ENCODE measurements at regions not wholly inside any gene's neighbourhood (a gene's known extent, or its start where the extent isn't known, plus 50 kb on each side); places are given as distances from the start of the nearest gene placed in this dataset.

- H3K79me2 ChIP-seq (ENCODE audit: insufficient read depth, low read length), result no peaks in the 10 kb centered on the region
- no peak overlapping the region for H3K27ac Mint-ChIP-seq (ENCODE audit: unreplicated experiment)
- H3K36me3 ChIP-seq (ENCODE audit: insufficient read depth, low read length), result no peaks in the 10 kb centered on the region
- FAIRE-seq (no peak), DNase-seq (ENCODE audit: low read depth) (no peak)
- no peaks in the 10 kb centered on the region for H4K20me1 ChIP-seq (ENCODE audit: insufficient read depth, low read length)
- no peak overlapping the region for H3K27ac ChIP-seq (ENCODE audit: low read depth, low read length)
- peaks cover 7% of the 10 kb centered on the region for H3K4me1 Mint-ChIP-seq (ENCODE audit: low read depth, unreplicated experiment)
- H3K36me3 Mint-ChIP-seq (ENCODE audit: low read depth, unreplicated experiment), result no peaks in the 10 kb centered on the region
- no peaks in the 10 kb centered on the region for H3K27me3 Mint-ChIP-seq (ENCODE audit: low read depth, unreplicated experiment)
- no peaks in the 10 kb centered on the region for H3K27me3 ChIP-seq (ENCODE audit: insufficient read depth, low read length)
- no peaks in the 10 kb centered on the region for H3K9me3 ChIP-seq (ENCODE audit: insufficient read depth, low read depth, low read length)
- no peak overlapping the region for H3K4me3 Mint-ChIP-seq (ENCODE audit: unreplicated experiment)
- H3K9ac ChIP-seq (ENCODE audit: low read length), result no peak overlapping the region
- no peak overlapping the region for H3K4me3 ChIP-seq (ENCODE audit: insufficient read depth, low read depth, low read length)
- H2AFZ ChIP-seq (ENCODE audit: low read depth, low read length), result no peak overlapping the region
- H3K4me1 ChIP-seq (ENCODE audit: insufficient read depth, low read length), result no peaks in the 10 kb centered on the region
- H3K4me2 ChIP-seq (ENCODE audit: low read length), result no peak overlapping the region
- TF ChIP-seq CTCF (IDR thresholded peaks at IDR 0.05; ENCODE audit: insufficient read depth, low read depth, low read length), result no peak
- no peak for TF ChIP-seq EZH2 (IDR thresholded peaks at IDR 0.05; ENCODE audit: insufficient read depth, low read length)
- no peaks in the 10 kb centered on the region for H3K9me3 Mint-ChIP-seq (ENCODE audit: unreplicated experiment)
Measured at GRCh38 chr2:212773808-212774339, 235.3 kb upstream of the ERBB4 start.

GRCh38 chr2:212770240-212770639 is 231.6 kb upstream of the ERBB4 start:
- TF ChIP-seq EZH2 (IDR thresholded peaks at IDR 0.05; ENCODE audit: insufficient read depth, low read length) (no peak), CTCF (IDR thresholded peaks at IDR 0.05; ENCODE audit: insufficient read depth, low read depth, low read length) (no peak)
- Histone ChIP-seq H3K27ac (ENCODE audit: low read depth, low read length) (no peak overlapping the region), H3K79me2 (ENCODE audit: insufficient read depth, low read length) (no peaks in the 10 kb centered on the region), H3K9me3 (ENCODE audit: insufficient read depth, low read depth, low read length) (no peaks in the 10 kb centered on the region), H3K27me3 (ENCODE audit: insufficient read depth, low read length) (no peaks in the 10 kb centered on the region), H2AFZ (ENCODE audit: low read depth, low read length) (no peak overlapping the region), H3K4me1 (ENCODE audit: insufficient read depth, low read length) (no peaks in the 10 kb centered on the region), H3K9ac (ENCODE audit: low read length) (no peak overlapping the region), H3K4me3 (ENCODE audit: insufficient read depth, low read depth, low read length) (no peak overlapping the region), H3K36me3 (ENCODE audit: insufficient read depth, low read length) (no peaks in the 10 kb centered on the region), H3K4me2 (ENCODE audit: low read length) (no peak overlapping the region), H4K20me1 (ENCODE audit: insufficient read depth, low read length) (no peaks in the 10 kb centered on the region)
- FAIRE-seq (no peak), DNase-seq (ENCODE audit: low read depth) (no peak)
- Mint-ChIP-seq H3K4me1 (ENCODE audit: low read depth, unreplicated experiment) (peaks cover 3% of the 10 kb centered on the region), H3K4me3 (ENCODE audit: unreplicated experiment) (no peak overlapping the region), H3K27me3 (ENCODE audit: low read depth, unreplicated experiment) (no peaks in the 10 kb centered on the region), H3K27ac (ENCODE audit: unreplicated experiment) (no peak overlapping the region), H3K36me3 (ENCODE audit: low read depth, unreplicated experiment) (no peaks in the 10 kb centered on the region), H3K9me3 (ENCODE audit: unreplicated experiment) (no peaks in the 10 kb centered on the region)

GRCh38 chr2:212766921-212767320 is 228.3 kb upstream of the ERBB4 start:
- no peaks in the 10 kb centered on the region for H3K36me3 ChIP-seq (ENCODE audit: insufficient read depth, low read length)
- Mint-ChIP-seq H3K27ac (ENCODE audit: unreplicated experiment) (no peak overlapping the region), H3K36me3 (ENCODE audit: low read depth, unreplicated experiment) (no peaks in the 10 kb centered on the region), H3K4me3 (ENCODE audit: unreplicated experiment) (no peak overlapping the region), H3K9me3 (ENCODE audit: unreplicated experiment) (no peaks in the 10 kb centered on the region), H3K4me1 (ENCODE audit: low read depth, unreplicated experiment) (no peaks in the 10 kb centered on the region), H3K27me3 (ENCODE audit: low read depth, unreplicated experiment) (no peaks in the 10 kb centered on the region)
- no peak overlapping the region for H3K4me2 ChIP-seq (ENCODE audit: low read length)
- DNase-seq (ENCODE audit: low read depth), result no peak
- no peak for TF ChIP-seq CTCF (IDR thresholded peaks at IDR 0.05; ENCODE audit: insufficient read depth, low read depth, low read length)
- no peak for TF ChIP-seq EZH2 (IDR thresholded peaks at IDR 0.05; ENCODE audit: insufficient read depth, low read length)
- no peaks in the 10 kb centered on the region for H3K79me2 ChIP-seq (ENCODE audit: insufficient read depth, low read length)
- H3K27me3 ChIP-seq (ENCODE audit: insufficient read depth, low read length), result no peaks in the 10 kb centered on the region
- H4K20me1 ChIP-seq (ENCODE audit: insufficient read depth, low read length), result no peaks in the 10 kb centered on the region
- no peak overlapping the region for H3K27ac ChIP-seq (ENCODE audit: low read depth, low read length)
- no peak for FAIRE-seq
- no peaks in the 10 kb centered on the region for H3K9me3 ChIP-seq (ENCODE audit: insufficient read depth, low read depth, low read length)
- H2AFZ ChIP-seq (ENCODE audit: low read depth, low read length), result no peak overlapping the region
- H3K4me3 ChIP-seq (ENCODE audit: insufficient read depth, low read depth, low read length), result no peak overlapping the region
- H3K4me1 ChIP-seq (ENCODE audit: insufficient read depth, low read length), result no peaks in the 10 kb centered on the region
- no peak overlapping the region for H3K9ac ChIP-seq (ENCODE audit: low read length)
